Naive thymus-derived CD4-positive, alpha-beta T cell (primary cell): ENCODE measurements at regions not wholly inside any gene's neighbourhood (a gene's known extent, or its start where the extent isn't known, plus 50 kb on each side); places are given as distances from the start of the nearest gene placed in this dataset.
A peak's percentile ranks its signal among the peaks of the same experiment; 100 is the strongest.
"Not testable (repeated sequence)": the region's sequence is repeated elsewhere in the genome, so short reads cannot be mapped to it uniquely, and the experiment has no call there.

ENCODE experiments used
- ATAC-seq: fragments of 150-1000 bp; cut with Tn5 transposase; 2 replicates; pipeline ENCODE4 v1.10.0; 2021; ENCODE audit warnings: mild to moderate bottlenecking, moderate library complexity
- CTCF ChIA-PET: fragments of 350-600 bp; sonication (Branson Sonifier 250); formaldehyde crosslinking; loops from one replicate; lab custom pipeline; 2021; ENCODE audit warnings: antibody characterized with exemption; lab: Charles Lee
- POLR2A ChIA-PET: fragments of 350-600 bp; sonication (Branson Sonifier 250); formaldehyde crosslinking; loops from one replicate; lab custom pipeline; 2021; ENCODE audit warnings: antibody characterized with exemption, inconsistent platforms; lab: Charles Lee
- DNase-seq, 9 donors: peaks; one replicate each; pipeline versions ENCODE4 v3.0.0 to v3.0.0-alpha.2; 2020 to 2022; ENCODE audit warnings: mixed read lengths in 1 of 9
- H3K27ac ChIP-seq: one replicate; pipeline ENCODE4 v1.7.0; 2013; ENCODE audit warnings: mild to moderate bottlenecking, low read depth, low read length, moderate library complexity
- H3K27me3 ChIP-seq, 2 donors: one replicate each; pipeline ENCODE4 v1.7.0; 2013; ENCODE audit warnings: low read length in 2 of 2, mild to moderate bottlenecking in 2 of 2, moderate library complexity in 2 of 2; ENCODE audit not compliant: control insufficient read depth in 2 of 2, insufficient read depth in 2 of 2
- H3K36me3 ChIP-seq, 3 experiments: 1 replicate in 2 of 3; 2 replicates in 1 of 3; pipeline ENCODE4 v1.7.0; 2013; ENCODE audit warnings: low read length in 3 of 3, mild to moderate bottlenecking in 3 of 3, moderate library complexity in 1 of 3; ENCODE audit not compliant: insufficient read depth in 3 of 3, control insufficient read depth in 2 of 3
- H3K4me1 ChIP-seq, 2 donors: one replicate each; pipeline ENCODE4 v1.7.0; 2013; ENCODE audit warnings: low read length in 2 of 2, mild to moderate bottlenecking in 2 of 2, moderate library complexity in 1 of 2; ENCODE audit not compliant: control insufficient read depth in 2 of 2, insufficient read depth in 2 of 2
- H3K4me3 ChIP-seq: 2 replicates; pipeline ENCODE4 v1.7.0; 2013; ENCODE audit warnings: mild to moderate bottlenecking, low read length
- H3K9me3 ChIP-seq, 3 experiments: 1 replicate in 2 of 3; 2 replicates in 1 of 3; pipeline ENCODE4 v1.7.0; 2013; ENCODE audit warnings: low read length in 3 of 3; ENCODE audit not compliant: control insufficient read depth in 2 of 3
- H3K27ac Mint-ChIP-seq, 9 donors: one replicate each; pipeline ENCODE4 v1.8.0; 2020 to 2022; ENCODE audit warnings: mixed read lengths in 9 of 9, mild to moderate bottlenecking in 8 of 9, moderate library complexity in 5 of 9, inconsistent platforms in 2 of 9
- H3K27me3 Mint-ChIP-seq, 5 donors: one replicate each; pipeline ENCODE4 v1.8.0; 2021 to 2022; ENCODE audit warnings: mixed read lengths in 5 of 5, mild to moderate bottlenecking in 1 of 5
- H3K36me3 Mint-ChIP-seq, 5 donors: one replicate each; pipeline ENCODE4 v1.8.0; 2020 to 2022; ENCODE audit warnings: mixed read lengths in 5 of 5, mild to moderate bottlenecking in 3 of 5, inconsistent platforms in 1 of 5
- H3K4me1 Mint-ChIP-seq, 7 donors: one replicate each; pipeline ENCODE4 v1.8.0; 2020 to 2022; ENCODE audit warnings: mixed read lengths in 7 of 7, mild to moderate bottlenecking in 3 of 7, inconsistent platforms in 1 of 7
- H3K4me3 Mint-ChIP-seq, 10 donors: one replicate each; pipeline ENCODE4 v1.8.0; 2020 to 2022; ENCODE audit warnings: mild to moderate bottlenecking in 10 of 10, mixed read lengths in 10 of 10, moderate library complexity in 6 of 10, inconsistent platforms in 2 of 10
- H3K9me3 Mint-ChIP-seq, 11 donors: one replicate each; pipeline ENCODE4 v1.8.0; 2020 to 2022; ENCODE audit warnings: mixed read lengths in 11 of 11, mild to moderate bottlenecking in 4 of 11, inconsistent platforms in 1 of 11, moderate library complexity in 1 of 11
- intact Hi-C, 2 donors: fragments of 100-400 bp; cut with micrococcal nuclease; formaldehyde crosslinking; loops; one replicate each; pipeline ENCODE4 v1.15.1; 2023

DNA sequence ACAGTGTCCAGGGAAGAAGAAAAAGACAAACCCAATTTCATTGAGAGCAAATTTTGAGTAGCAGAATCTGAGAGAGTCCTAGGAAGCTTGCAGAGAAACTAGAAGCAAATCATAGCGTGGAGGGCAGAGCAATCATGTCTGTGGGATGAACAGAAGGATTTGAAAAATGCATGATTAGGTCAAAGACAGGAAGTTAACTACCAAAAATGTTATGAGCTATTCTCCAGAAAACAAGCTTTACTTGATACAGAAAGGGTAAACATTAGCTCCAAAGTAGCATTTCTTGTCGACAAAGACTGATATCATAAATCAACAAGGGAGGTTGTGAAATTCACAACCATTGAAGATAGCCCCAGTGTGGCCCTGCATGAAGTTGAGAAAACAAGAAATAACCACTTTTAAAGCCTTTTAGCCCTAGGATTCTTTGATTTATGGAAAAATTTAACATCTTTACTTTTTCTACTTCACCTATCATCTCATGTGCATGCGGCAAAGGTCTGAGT, 97.7 kb upstream of the MEGF10 start:
- no peaks in the 10 kb centered on the region for H3K9me3 ChIP-seq
- H3K27ac ChIP-seq = no peak overlapping the region
- Mint-ChIP-seq H3K36me3 (peaks cover 0 to 6% (median 0%) of the 10 kb centered on the region in 5 donors), H3K27ac (peak overlapping the region in 1 of 9 donors; percentile 63), H3K9me3 (peaks cover 0 to 5% (median 0%) of the 10 kb centered on the region in 11 donors), H3K4me3 (no peak overlapping the region), H3K27me3 (peaks cover 0 to 24% (median 15%) of the 10 kb centered on the region in 5 donors), H3K4me1 (peaks cover 0 to 4% (median 0%) of the 10 kb centered on the region in 7 donors)
- intact Hi-C loops = no loop called here
- ATAC-seq = no peak
- no peaks in the 10 kb centered on the region for H3K4me1 ChIP-seq
- ChIA-PET CTCF (no interaction called here), POLR2A (no interaction called here)
- no peak for DNase-seq
- no peaks in the 10 kb centered on the region for H3K36me3 ChIP-seq
- no peak overlapping the region for H3K4me3 ChIP-seq
- H3K27me3 ChIP-seq = no peaks in the 10 kb centered on the region

DNA sequence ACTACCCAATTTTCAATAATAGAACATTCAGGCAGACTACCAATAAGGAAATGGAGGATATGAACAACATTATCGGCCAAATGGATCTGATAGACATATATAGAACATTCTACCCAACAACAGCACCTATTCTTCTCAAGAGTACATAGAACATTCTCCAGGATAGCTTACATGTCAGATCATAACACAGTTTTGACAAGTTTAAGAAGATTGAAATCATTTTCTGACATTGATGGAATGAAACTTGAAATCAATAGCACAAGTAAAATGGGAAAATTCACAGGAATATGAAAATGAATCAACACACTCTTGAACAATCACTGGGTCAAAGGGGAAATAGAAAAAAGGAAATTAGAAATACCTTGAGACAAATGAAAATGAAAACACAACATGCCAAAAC, 94.6 kb upstream of the MEGF10 start:
- H3K4me3 ChIP-seq = no peak overlapping the region
- peaks cover 4 to 47% (median 38%) of the 10 kb centered on the region in 5 donors for H3K27me3 Mint-ChIP-seq
- intact Hi-C loops = no loop called here
- no peak overlapping the region for H3K4me3 Mint-ChIP-seq
- no peaks in the 10 kb centered on the region for H3K4me1 ChIP-seq
- H3K27ac ChIP-seq = no peak overlapping the region
- DNase-seq (no peak), ATAC-seq (no peak)
- peaks cover 0 to 2% (median 0%) of the 10 kb centered on the region in 7 donors for H3K4me1 Mint-ChIP-seq
- H3K36me3 ChIP-seq = no peaks in the 10 kb centered on the region
- H3K27ac Mint-ChIP-seq = no peak overlapping the region
- CTCF ChIA-PET = no interaction called here
- H3K9me3 ChIP-seq = no peaks in the 10 kb centered on the region
- POLR2A ChIA-PET = no interaction called here
- H3K9me3 Mint-ChIP-seq = peaks cover 4 to 22% (median 9%) of the 10 kb centered on the region in 11 donors
- H3K36me3 Mint-ChIP-seq = peaks cover 0 to 13% (median 6%) of the 10 kb centered on the region in 5 donors
- H3K27me3 ChIP-seq = no peaks in the 10 kb centered on the region

DNA sequence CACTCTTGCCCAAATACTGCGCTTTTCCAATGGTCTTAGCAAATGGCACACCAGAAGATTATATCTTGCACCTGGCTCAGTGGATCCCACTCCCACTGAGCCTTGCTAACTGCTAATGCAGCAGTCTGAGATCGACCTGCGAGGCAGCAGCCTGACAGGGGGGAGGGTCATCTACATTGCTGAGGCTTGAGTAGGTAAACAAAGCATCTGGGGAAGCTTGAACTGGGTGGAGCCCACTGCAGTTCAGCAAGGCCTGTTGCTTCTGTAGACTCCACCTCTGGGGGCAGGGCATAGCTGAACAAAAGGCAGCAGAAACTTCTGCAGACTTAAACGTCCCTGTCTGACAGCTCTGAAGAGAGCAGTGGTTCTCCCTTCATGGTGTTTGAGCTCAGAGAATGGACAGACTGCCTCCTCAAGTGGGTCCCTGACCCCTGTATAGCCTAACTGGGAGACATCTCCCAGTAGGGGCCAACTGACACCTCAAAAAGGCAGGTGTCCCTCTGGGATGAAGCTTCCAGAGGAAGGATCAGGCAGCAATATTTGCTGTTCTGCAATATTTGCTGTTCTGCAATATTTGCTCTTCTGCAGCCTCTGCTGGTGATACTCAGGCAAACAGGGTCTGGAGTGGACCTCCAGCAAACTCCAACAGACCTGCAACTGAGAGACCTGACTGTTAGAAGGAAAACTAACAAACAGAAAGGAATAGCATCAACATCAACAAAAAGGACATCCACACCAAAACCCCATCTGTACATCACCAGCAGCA, 93.0 kb upstream of the MEGF10 start:
- POLR2A ChIA-PET = not testable (repeated sequence)

DNA sequence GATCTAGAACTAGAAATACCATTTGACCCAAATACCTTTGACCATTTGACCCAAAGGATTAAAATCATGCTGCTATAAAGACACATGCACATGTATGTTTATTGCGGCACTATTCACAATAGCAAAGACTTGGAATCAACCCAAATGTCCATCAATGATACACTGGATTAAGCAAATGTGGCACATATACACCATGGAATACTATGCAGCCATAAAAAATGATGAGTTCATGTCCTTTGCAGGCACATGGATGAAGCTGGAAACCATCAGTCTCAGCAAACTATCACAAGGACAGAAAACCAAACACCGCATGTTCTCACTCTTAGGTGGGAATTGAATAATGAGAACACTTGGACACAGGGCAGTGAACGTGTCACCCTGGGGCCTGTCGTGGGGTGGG, 87.9 kb upstream of the MEGF10 start:
- H3K27me3 ChIP-seq, ATAC-seq, H3K9me3 ChIP-seq, H3K4me3 ChIP-seq, H3K4me3 Mint-ChIP-seq, CTCF ChIA-PET, H3K27ac ChIP-seq, H3K27ac Mint-ChIP-seq, H3K4me1 Mint-ChIP-seq, POLR2A ChIA-PET, H3K4me1 ChIP-seq, DNase-seq, intact Hi-C loops, H3K36me3 ChIP-seq: not testable (repeated sequence)
- H3K27me3 Mint-ChIP-seq = peaks cover 4 to 44% (median 30%) of the 10 kb centered on the region in 5 donors
- peaks cover 0 to 11% (median 0%) of the 10 kb centered on the region in 5 donors for H3K36me3 Mint-ChIP-seq
- H3K9me3 Mint-ChIP-seq = peaks cover 4 to 27% (median 11%) of the 10 kb centered on the region in 11 donors

More for the DNA sequence above, 93.0 kb upstream of the MEGF10 start:
- ATAC-seq, H3K4me3 Mint-ChIP-seq, H3K4me1 ChIP-seq, H3K27ac ChIP-seq, H3K27ac Mint-ChIP-seq, H3K4me1 Mint-ChIP-seq, H3K27me3 ChIP-seq, DNase-seq, CTCF ChIA-PET, H3K4me3 ChIP-seq, H3K9me3 ChIP-seq, H3K36me3 ChIP-seq, intact Hi-C loops: not testable (repeated sequence)
- peaks cover 4 to 27% (median 10%) of the 10 kb centered on the region in 11 donors for H3K9me3 Mint-ChIP-seq
- H3K36me3 Mint-ChIP-seq = peaks cover 0 to 11% (median 6%) of the 10 kb centered on the region in 5 donors
- H3K27me3 Mint-ChIP-seq = peaks cover 4 to 56% (median 39%) of the 10 kb centered on the region in 5 donors

- no peak overlapping the region for H3K27ac Mint-ChIP-seq
- intact Hi-C loops = no loop called here
- no peaks in the 10 kb centered on the region for H3K4me1 ChIP-seq
- no peaks in the 10 kb centered on the region for H3K9me3 ChIP-seq
- no peak overlapping the region for H3K4me3 Mint-ChIP-seq
- ATAC-seq = no peak
- no peak overlapping the region for H3K27ac ChIP-seq
- POLR2A ChIA-PET = no interaction called here
- peaks cover 0 to 8% (median 0%) of the 10 kb centered on the region in 5 donors for H3K36me3 Mint-ChIP-seq
- H3K4me3 ChIP-seq = no peak overlapping the region
- no peaks in the 10 kb centered on the region for H3K36me3 ChIP-seq
- H3K4me1 Mint-ChIP-seq = no peaks in the 10 kb centered on the region
- DNase-seq = no peak
- CTCF ChIA-PET = no interaction called here
- H3K27me3 ChIP-seq = no peaks in the 10 kb centered on the region
- peaks cover 4 to 38% (median 25%) of the 10 kb centered on the region in 5 donors for H3K27me3 Mint-ChIP-seq
- peaks cover under 1 to 23% (median 7%) of the 10 kb centered on the region in 11 donors for H3K9me3 Mint-ChIP-seq
These were observed 86.8 kb upstream of the MEGF10 start for GRCh38 chr5:127203818-127204217.

DNA sequence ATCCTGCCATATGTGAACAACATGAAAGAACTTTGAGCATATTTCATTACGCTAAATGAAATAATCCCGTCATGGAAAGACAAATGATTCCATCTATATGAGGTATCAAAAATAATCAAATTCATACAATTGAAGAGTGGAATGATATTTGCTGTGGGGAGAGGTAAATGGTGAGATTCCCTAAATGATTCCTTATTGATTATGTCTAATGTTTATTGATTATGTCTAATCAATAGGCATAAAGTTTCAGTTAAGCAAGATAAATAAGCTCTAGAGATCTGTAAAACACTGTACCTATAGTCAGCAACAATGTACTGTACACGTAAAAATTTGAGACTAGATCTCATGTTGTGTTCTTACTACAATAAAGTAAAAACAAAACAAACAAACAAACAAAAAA, 85.4 kb upstream of the MEGF10 start:
- no peaks in the 10 kb centered on the region for H3K9me3 ChIP-seq
- peaks cover 0 to 15% (median 2%) of the 10 kb centered on the region in 11 donors for H3K9me3 Mint-ChIP-seq
- intact Hi-C loops = no loop called here
- H3K27me3 ChIP-seq = no peaks in the 10 kb centered on the region
- no peaks in the 10 kb centered on the region for H3K4me1 Mint-ChIP-seq
- ChIA-PET CTCF (no interaction called here), POLR2A (no interaction called here)
- ATAC-seq (no peak), DNase-seq (no peak)
- H3K27ac ChIP-seq = no peak overlapping the region
- H3K4me3 ChIP-seq = no peak overlapping the region
- H3K36me3 Mint-ChIP-seq = peaks cover 0 to 1% (median 0%) of the 10 kb centered on the region in 5 donors
- H3K27me3 Mint-ChIP-seq = peaks cover 4 to 26% (median 18%) of the 10 kb centered on the region in 5 donors
- H3K4me1 ChIP-seq = no peaks in the 10 kb centered on the region
- no peak overlapping the region for H3K27ac Mint-ChIP-seq
- H3K4me3 Mint-ChIP-seq = no peak overlapping the region
- no peaks in the 10 kb centered on the region for H3K36me3 ChIP-seq
